SK-N-SH treated with all-trans-retinoic acid at 6 μM for 48 hours (cell line): ENCODE measurements at regions not wholly inside any gene's neighbourhood (a gene's known extent, or its start where the extent isn't known, plus 50 kb on each side); places are given as distances from the start of the nearest gene placed in this dataset.

Experiments used
- PPARA ChIP-seq: fragments of 250-450 bp; sonication (Bioruptor Pico); IDR thresholded peaks from 2 replicates; pipeline ENCODE4 v1.5.0; 2020; ENCODE audit warnings: mild to moderate bottlenecking, borderline replicate concordance
- ZC3H10 ChIP-seq: fragments of 250-450 bp; sonication (Bioruptor Pico); IDR thresholded peaks from 2 replicates; pipeline ENCODE4 v1.5.1; 2021; ENCODE audit warnings: mild to moderate bottlenecking, moderate library complexity
- ZFP30 ChIP-seq: fragments of 450-650 bp; formaldehyde crosslinking; IDR thresholded peaks from 2 replicates; pipeline ENCODE4 v1.5.0; 2022; ENCODE audit warnings: mild to moderate bottlenecking, moderate library complexity
- TF ChIP-seq, protein P1 (sequence below): fragments of 250-450 bp; sonication (Bioruptor Pico); IDR thresholded peaks from 2 replicates; pipeline ENCODE4 v1.5.1; 2021; ENCODE audit warnings: mild to moderate bottlenecking, moderate library complexity

GRCh38 chr2:34234823-34235222 lies 635.7 kb upstream of the FAM98A start:
- no peak for TF ChIP-seq ZFP30 (CRISPR knock-in tag)
- TF ChIP-seq, protein P1, sequence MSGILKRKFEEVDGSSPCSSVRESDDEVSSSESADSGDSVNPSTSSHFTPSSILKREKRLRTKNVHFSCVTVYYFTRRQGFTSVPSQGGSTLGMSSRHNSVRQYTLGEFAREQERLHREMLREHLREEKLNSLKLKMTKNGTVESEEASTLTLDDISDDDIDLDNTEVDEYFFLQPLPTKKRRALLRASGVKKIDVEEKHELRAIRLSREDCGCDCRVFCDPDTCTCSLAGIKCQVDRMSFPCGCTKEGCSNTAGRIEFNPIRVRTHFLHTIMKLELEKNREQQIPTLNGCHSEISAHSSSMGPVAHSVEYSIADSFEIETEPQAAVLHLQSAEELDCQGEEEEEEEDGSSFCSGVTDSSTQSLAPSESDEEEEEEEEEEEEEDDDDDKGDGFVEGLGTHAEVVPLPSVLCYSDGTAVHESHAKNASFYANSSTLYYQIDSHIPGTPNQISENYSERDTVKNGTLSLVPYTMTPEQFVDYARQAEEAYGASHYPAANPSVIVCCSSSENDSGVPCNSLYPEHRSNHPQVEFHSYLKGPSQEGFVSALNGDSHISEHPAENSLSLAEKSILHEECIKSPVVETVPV (CRISPR knock-in tag): no peak
- TF ChIP-seq ZC3H10 (CRISPR knock-in tag): no peak
- TF ChIP-seq PPARA (CRISPR knock-in tag): no peak
